CD4-positive, alpha-beta T cell treated with Interferon alpha-2 for 1 hour (primary cell): ENCODE measurements at regions not wholly inside any gene's neighbourhood (a gene's known extent, or its start where the extent isn't known, plus 50 kb on each side); places are given as distances from the start of the nearest gene placed in this dataset.

Source experiments
- DNase-seq, 2 donors: peaks; one replicate each; pipeline ENCODE4 v3.0.0-alpha.2; 2020 to 2022

GRCh38 chr20:60064554-60065196 is 106.5 kb downstream of the CDH26 start:
- DNase-seq, result no peak

GRCh38 chr20:60065741-60066437 is 107.7 kb downstream of the CDH26 start:
- no peak for DNase-seq

GRCh38 chr20:60066438-60066823 is 108.2 kb downstream of the CDH26 start:
- no peak for DNase-seq

- DNase-seq, result no peak
Observed at GRCh38 chr20:60068509-60068908, 110.3 kb downstream of the CDH26 start.

GRCh38 chr20:60069656-60070055 is 111.4 kb downstream of the CDH26 start:
- DNase-seq, result no peak

GRCh38 chr20:60070791-60071190 is 112.6 kb downstream of the CDH26 start:
- DNase-seq, result no peak

- no peak for DNase-seq
Observed at GRCh38 chr20:60071965-60072364, 113.7 kb downstream of the CDH26 start.

GRCh38 chr20:60073086-60073485 is 114.9 kb downstream of the CDH26 start:
- DNase-seq, result no peak

GRCh38 chr20:60073504-60073903 is 115.3 kb downstream of the CDH26 start:
- no peak for DNase-seq

- no peak for DNase-seq
Observed at GRCh38 chr20:60074276-60074675, 116.1 kb downstream of the CDH26 start.

- DNase-seq, result no peak
Observed at GRCh38 chr20:60078351-60079250, 120.4 kb downstream of the CDH26 start.

- no peak for DNase-seq
Observed at GRCh38 chr20:60080401-60080800, 122.2 kb downstream of the CDH26 start.

GRCh38 chr20:60085551-60086132 is 127.4 kb downstream of the CDH26 start:
- no peak for DNase-seq

GRCh38 chr20:60086821-60087562 is 128.8 kb downstream of the CDH26 start:
- DNase-seq, result no peak

GRCh38 chr20:60087563-60088105 is 129.4 kb downstream of the CDH26 start:
- DNase-seq, result no peak

GRCh38 chr20:60088236-60088635 is 130.0 kb downstream of the CDH26 start:
- DNase-seq, result no peak

GRCh38 chr20:60090631-60091030 is 132.4 kb downstream of the CDH26 start:
- no peak for DNase-seq

- no peak for DNase-seq
Observed at GRCh38 chr20:60091305-60091704, 133.1 kb downstream of the CDH26 start.

- no peak for DNase-seq
Observed at GRCh38 chr20:60091861-60092260, 133.6 kb downstream of the CDH26 start.

GRCh38 chr20:60092729-60093128 is 134.5 kb downstream of the CDH26 start:
- DNase-seq, result no peak

- DNase-seq, result no peak
Observed at GRCh38 chr20:60095456-60095855, 137.2 kb downstream of the CDH26 start.

- no peak for DNase-seq
Observed at GRCh38 chr20:60096166-60096565, 137.9 kb downstream of the CDH26 start.
